ENCODE measurements at regions not wholly inside any gene's neighbourhood (a gene's known extent, or its start where the extent isn't known, plus 50 kb on each side); places are given as distances from the start of the nearest gene placed in this dataset.

GRCh38 chr6:163751032-163751525 is 336.6 kb downstream of the QKI start:
- TF ChIP-seq NAIF1 (CRISPR knock-in tag; IDR thresholded peaks at IDR 0.05; ENCODE audit: borderline replicate concordance), result no peak
- TF ChIP-seq RNF2 (conservative IDR thresholded peaks at IDR 0.05; ENCODE audit: low read depth), result no peak
- TF ChIP-seq YY1 (IDR thresholded peaks at IDR 0.05; ENCODE audit: insufficient read depth, insufficient replicate concordance, low read depth, low read length), result no peak
- TF ChIP-seq CHD2 (IDR thresholded peaks at IDR 0.05; ENCODE audit: low read depth, low read length), result no peak
- no peak for TF ChIP-seq FOSL1 (CRISPR knock-in tag; IDR thresholded peaks at IDR 0.05; ENCODE audit: borderline replicate concordance)
- TF ChIP-seq POLR2A (IDR thresholded peaks at IDR 0.05; ENCODE audit: insufficient read depth in 1 of 2, low read depth in 2 of 2, low read length in 2 of 2), result no peak
- no peak for TF ChIP-seq MED1 (CRISPR knock-in tag; IDR thresholded peaks at IDR 0.05)
- TF ChIP-seq GABPA (IDR thresholded peaks at IDR 0.05; ENCODE audit: low read depth, low read length), result no peak
- TF ChIP-seq GABPA (CRISPR knock-in tag; IDR thresholded peaks at IDR 0.05; ENCODE audit: low read depth), result no peak
- TF ChIP-seq ZNF18 (CRISPR knock-in tag; IDR thresholded peaks at IDR 0.05; ENCODE audit: insufficient replicate concordance), result no peak
- no peak for TF ChIP-seq AKNA (CRISPR knock-in tag; IDR thresholded peaks at IDR 0.05; ENCODE audit: borderline replicate concordance)
- TF ChIP-seq HINFP (CRISPR knock-in tag; IDR thresholded peaks at IDR 0.05; ENCODE audit: low read depth), result no peak
- TF ChIP-seq FOXJ3 (CRISPR knock-in tag; IDR thresholded peaks at IDR 0.05; ENCODE audit: borderline replicate concordance), result no peak

All from HepG2 (cell line).